ENCODE measurements at regions not wholly inside any gene's neighbourhood (a gene's known extent, or its start where the extent isn't known, plus 50 kb on each side); places are given as distances from the start of the nearest gene placed in this dataset.
"Not testable (repeated sequence)": the region's sequence is repeated elsewhere in the genome, so short reads cannot be mapped to it uniquely, and the experiment has no call there.

GRCh38 chr19:29154163-29154562, 58.8 kb downstream of the UQCRFS1 start:
- H3K4me3 ChIP-seq, result no peak overlapping the region
- DNase-seq, result no peak
- H3K27me3 ChIP-seq (ENCODE audit: insufficient read depth in 3 of 3, low read length in 2 of 3), result no peaks in the 10 kb centered on the region
- no peak for ATAC-seq
- no peak overlapping the region for H3K27ac ChIP-seq
- TF ChIP-seq, protein P1, sequence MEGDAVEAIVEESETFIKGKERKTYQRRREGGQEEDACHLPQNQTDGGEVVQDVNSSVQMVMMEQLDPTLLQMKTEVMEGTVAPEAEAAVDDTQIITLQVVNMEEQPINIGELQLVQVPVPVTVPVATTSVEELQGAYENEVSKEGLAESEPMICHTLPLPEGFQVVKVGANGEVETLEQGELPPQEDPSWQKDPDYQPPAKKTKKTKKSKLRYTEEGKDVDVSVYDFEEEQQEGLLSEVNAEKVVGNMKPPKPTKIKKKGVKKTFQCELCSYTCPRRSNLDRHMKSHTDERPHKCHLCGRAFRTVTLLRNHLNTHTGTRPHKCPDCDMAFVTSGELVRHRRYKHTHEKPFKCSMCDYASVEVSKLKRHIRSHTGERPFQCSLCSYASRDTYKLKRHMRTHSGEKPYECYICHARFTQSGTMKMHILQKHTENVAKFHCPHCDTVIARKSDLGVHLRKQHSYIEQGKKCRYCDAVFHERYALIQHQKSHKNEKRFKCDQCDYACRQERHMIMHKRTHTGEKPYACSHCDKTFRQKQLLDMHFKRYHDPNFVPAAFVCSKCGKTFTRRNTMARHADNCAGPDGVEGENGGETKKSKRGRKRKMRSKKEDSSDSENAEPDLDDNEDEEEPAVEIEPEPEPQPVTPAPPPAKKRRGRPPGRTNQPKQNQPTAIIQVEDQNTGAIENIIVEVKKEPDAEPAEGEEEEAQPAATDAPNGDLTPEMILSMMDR (IDR thresholded peaks at IDR 0.05), result no peak
- H3K9me3 ChIP-seq, result peaks cover 5% of the 10 kb centered on the region
- H3K36me3 ChIP-seq (ENCODE audit: insufficient read depth in 1 of 2, low read depth in 1 of 2), result no peaks in the 10 kb centered on the region
- 81 to 86% (median 82%) methylated on average over 3 of the region's 3 CpGs for WGBS, 3 donors
- intact Hi-C loops (cut with DNase I), result no loop called here
- no peaks in the 10 kb centered on the region for H3K4me1 ChIP-seq

DNA sequence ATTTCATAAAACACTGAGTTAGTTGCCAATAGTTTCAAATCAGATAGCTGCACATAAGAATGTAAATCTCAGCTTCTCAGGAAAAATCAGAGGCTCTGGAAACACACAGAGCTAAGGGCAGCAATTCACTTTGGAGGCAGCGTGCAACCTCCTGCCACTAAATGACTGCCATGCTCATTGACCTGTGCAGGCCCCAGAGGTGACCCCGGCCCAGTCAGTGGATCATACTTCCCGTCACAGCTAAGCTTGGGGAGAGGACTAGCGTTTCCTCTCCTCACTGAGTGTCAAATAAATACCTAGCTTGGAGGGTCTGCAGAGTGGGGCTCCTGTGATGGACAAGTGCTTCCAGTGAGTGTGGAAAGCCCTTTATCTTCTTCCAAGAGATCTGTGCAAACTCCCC, 67.2 kb downstream of the UQCRFS1 start:
- Histone ChIP-seq H3K9me3 (peaks cover 1% of the 10 kb centered on the region), H3K4me3 (no peak overlapping the region), H3K27me3 (ENCODE audit: insufficient read depth in 3 of 3, low read length in 2 of 3) (peaks cover 0 to 10% (median 0%) of the 10 kb centered on the region in 3 donors), H3K36me3 (ENCODE audit: insufficient read depth in 1 of 2, low read depth in 1 of 2) (no peaks in the 10 kb centered on the region), H3K27ac (no peak overlapping the region), H3K4me1 (no peaks in the 10 kb centered on the region)
- DNase-seq, result no peak
- intact Hi-C loops (cut with DNase I), result no loop called here
- no peak for ATAC-seq
- 34 to 42% (median 38%) methylated on average over 4 of the region's 4 CpGs for WGBS, 3 donors
- TF ChIP-seq, protein P1 (IDR thresholded peaks at IDR 0.05), result no peak

GRCh38 chr19:29143183-29143582, 69.8 kb downstream of the UQCRFS1 start:
- intact Hi-C loops (cut with DNase I), result no loop called here
- peaks cover 0 to 2% (median 0%) of the 10 kb centered on the region in 3 donors for H3K27me3 ChIP-seq (ENCODE audit: insufficient read depth in 3 of 3, low read length in 2 of 3)
- TF ChIP-seq, protein P1 (IDR thresholded peaks at IDR 0.05), result no peak
- peaks cover 22% of the 10 kb centered on the region for H3K9me3 ChIP-seq
- H3K4me3 ChIP-seq, result no peak overlapping the region
- H3K36me3 ChIP-seq (ENCODE audit: insufficient read depth in 1 of 2, low read depth in 1 of 2), result no peaks in the 10 kb centered on the region
- DNase-seq (no peak), ATAC-seq (no peak)
- H3K4me1 ChIP-seq, result no peaks in the 10 kb centered on the region
- H3K27ac ChIP-seq, result no peak overlapping the region
- 81 to 92% (median 89%) methylated on average over 4 of the region's 4 CpGs for WGBS, 3 donors

GRCh38 chr19:29139227-29139626, 73.7 kb downstream of the UQCRFS1 start:
- Histone ChIP-seq H3K27ac (no peak overlapping the region), H3K9me3 (peaks cover 22% of the 10 kb centered on the region), H3K4me1 (no peaks in the 10 kb centered on the region), H3K27me3 (ENCODE audit: insufficient read depth in 3 of 3, low read length in 2 of 3) (no peaks in the 10 kb centered on the region), H3K36me3 (ENCODE audit: insufficient read depth in 1 of 2, low read depth in 1 of 2) (no peaks in the 10 kb centered on the region), H3K4me3 (no peak overlapping the region)
- no peak for DNase-seq
- TF ChIP-seq, protein P1 (IDR thresholded peaks at IDR 0.05), result no peak
- no peak for ATAC-seq
- intact Hi-C loops (cut with DNase I), result no loop called here

GRCh38 chr19:29138206-29138605, 74.7 kb downstream of the UQCRFS1 start:
- peaks cover 22% of the 10 kb centered on the region for H3K9me3 ChIP-seq
- DNase-seq; H3K27ac ChIP-seq; ATAC-seq; H3K4me1 ChIP-seq; H3K4me3 ChIP-seq; H3K36me3 ChIP-seq (ENCODE audit: insufficient read depth in 1 of 2, low read depth in 1 of 2); intact Hi-C loops (cut with DNase I); H3K27me3 ChIP-seq (ENCODE audit: insufficient read depth in 3 of 3, low read length in 2 of 3): not testable (repeated sequence)
- WGBS, 3 donors, result 65 to 80% (median 76%) methylated on average over 3 of the region's 3 CpGs

Data from psoas muscle (tissue), 7 donors.